NB4 (cell line): ENCODE measurements at regions not wholly inside any gene's neighbourhood (a gene's known extent, or its start where the extent isn't known, plus 50 kb on each side); places are given as distances from the start of the nearest gene placed in this dataset.
"Not testable (repeated sequence)": the region's sequence is repeated elsewhere in the genome, so short reads cannot be mapped to it uniquely, and the experiment has no call there.

ENCODE experiments used
- POLR2A ChIP-seq: IDR thresholded peaks from 2 replicates; pipeline ENCODE4 v1.6.1; 2011; ENCODE audit warnings: mild to moderate bottlenecking; ENCODE audit not compliant: insufficient read length; ENCODE audit errors: extremely low read depth
- TF ChIP-seq, protein P1 (sequence below): IDR thresholded peaks from one replicate; pipeline ENCODE4 v1.5.1; 2012; ENCODE audit warnings: low read depth, low read length

DNA sequence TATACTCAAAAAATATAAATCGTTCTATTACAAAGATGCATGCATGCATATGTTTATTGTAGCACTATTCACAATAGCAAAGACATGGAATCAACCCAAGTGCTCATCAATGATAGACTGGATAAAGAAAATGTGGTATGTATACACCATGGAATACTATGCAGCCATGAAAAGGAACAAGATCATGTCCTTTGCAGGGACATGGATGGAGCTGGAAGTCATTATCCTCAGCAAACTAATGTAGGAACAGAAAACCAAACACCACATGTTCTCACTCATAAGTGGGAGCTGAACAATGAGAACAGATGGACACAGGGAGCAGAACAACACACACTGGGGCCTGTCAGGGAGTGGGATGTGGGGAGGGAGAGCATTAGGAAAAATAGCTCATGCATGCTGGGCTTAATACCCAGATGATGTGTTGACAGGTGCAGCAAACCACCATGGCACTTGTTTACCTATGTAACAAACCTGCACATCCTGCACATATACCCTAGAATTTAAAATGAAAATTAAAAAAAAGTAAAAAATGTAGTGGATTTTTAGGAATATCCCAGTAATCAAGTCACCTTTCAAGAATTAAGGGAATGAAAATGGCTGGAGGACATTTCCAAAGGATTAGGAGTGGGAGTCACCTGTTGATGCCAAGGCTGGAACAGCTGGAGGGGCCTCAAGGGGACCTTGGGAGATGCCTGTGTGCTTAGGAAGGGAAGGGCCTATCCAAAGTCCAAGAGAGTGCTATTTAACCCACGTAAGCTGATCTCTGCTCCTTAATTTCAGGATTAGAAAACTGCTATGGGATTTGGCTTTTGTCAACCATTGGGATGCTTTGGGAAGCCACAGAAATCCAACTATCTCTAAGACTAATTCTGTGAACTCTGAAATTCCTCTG, 156.9 kb upstream of the FAM20A start:
- not testable (repeated sequence) for TF ChIP-seq POLR2A
- TF ChIP-seq, protein P1, sequence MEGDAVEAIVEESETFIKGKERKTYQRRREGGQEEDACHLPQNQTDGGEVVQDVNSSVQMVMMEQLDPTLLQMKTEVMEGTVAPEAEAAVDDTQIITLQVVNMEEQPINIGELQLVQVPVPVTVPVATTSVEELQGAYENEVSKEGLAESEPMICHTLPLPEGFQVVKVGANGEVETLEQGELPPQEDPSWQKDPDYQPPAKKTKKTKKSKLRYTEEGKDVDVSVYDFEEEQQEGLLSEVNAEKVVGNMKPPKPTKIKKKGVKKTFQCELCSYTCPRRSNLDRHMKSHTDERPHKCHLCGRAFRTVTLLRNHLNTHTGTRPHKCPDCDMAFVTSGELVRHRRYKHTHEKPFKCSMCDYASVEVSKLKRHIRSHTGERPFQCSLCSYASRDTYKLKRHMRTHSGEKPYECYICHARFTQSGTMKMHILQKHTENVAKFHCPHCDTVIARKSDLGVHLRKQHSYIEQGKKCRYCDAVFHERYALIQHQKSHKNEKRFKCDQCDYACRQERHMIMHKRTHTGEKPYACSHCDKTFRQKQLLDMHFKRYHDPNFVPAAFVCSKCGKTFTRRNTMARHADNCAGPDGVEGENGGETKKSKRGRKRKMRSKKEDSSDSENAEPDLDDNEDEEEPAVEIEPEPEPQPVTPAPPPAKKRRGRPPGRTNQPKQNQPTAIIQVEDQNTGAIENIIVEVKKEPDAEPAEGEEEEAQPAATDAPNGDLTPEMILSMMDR, result not testable (repeated sequence)
